ENCODE measurements at regions not wholly inside any gene's neighbourhood (a gene's known extent, or its start where the extent isn't known, plus 50 kb on each side); places are given as distances from the start of the nearest gene placed in this dataset.

GRCh38 chr2:76393356-76393755, 682.6 kb upstream of the GCFC2 start:
- TF ChIP-seq CTCF (conservative IDR thresholded peaks at IDR 0.05; ENCODE audit: low read depth, low read length): no peak
- no peak for TF ChIP-seq EZH2phosphoT487 (IDR thresholded peaks at IDR 0.05; ENCODE audit: borderline replicate concordance, low read length)
- no peak for TF ChIP-seq EZH2 (IDR thresholded peaks at IDR 0.05; ENCODE audit: low read length, unreplicated experiment)
